Transverse colon (tissue), 4 donors: ENCODE measurements at regions not wholly inside any gene's neighbourhood (a gene's known extent, or its start where the extent isn't known, plus 50 kb on each side); places are given as distances from the start of the nearest gene placed in this dataset.

Experiments used
- DNase-seq: peaks from one replicate; pipeline ENCODE4 v3.0.0-alpha.2; 2019
- H3K27ac ChIP-seq, 4 donors: fragments of 200-600 bp; sonication (generic); 2 replicates each; pipeline ENCODE4 v1.5.1; 2016 to 2018; ENCODE audit warnings: inconsistent platforms in 4 of 4
- H3K27me3 ChIP-seq: fragments of 200-600 bp; sonication (generic); 2 replicates; pipeline ENCODE4 v1.5.1; 2017; ENCODE audit warnings: inconsistent platforms
- H3K36me3 ChIP-seq, 4 donors: fragments of 200-600 bp; sonication (generic); 2 replicates each; pipeline ENCODE4 v1.5.1; 2017 to 2019; ENCODE audit warnings: inconsistent platforms in 4 of 4
- H3K4me1 ChIP-seq, 4 donors: fragments of 200-600 bp; sonication (generic); 2 replicates each; pipeline ENCODE4 v1.5.1; 2017 to 2020; ENCODE audit warnings: inconsistent platforms in 4 of 4
- H3K4me3 ChIP-seq, 4 donors: fragments of 200-600 bp; sonication (generic); 1 replicate in 1 of 4; 2 replicates in 3 of 4; pipeline versions ENCODE4 v1.5.1 to v1.6.1; 2017 to 2019; ENCODE audit warnings: inconsistent platforms in 4 of 4
- H3K9me3 ChIP-seq, 2 donors: fragments of 200-600 bp; sonication (generic); 2 replicates each; pipeline ENCODE4 v1.5.1; 2017 to 2019; ENCODE audit warnings: inconsistent platforms in 2 of 2
- CTCF ChIP-seq, 5 experiments: fragments of 200-600 bp in 3 of 5; fragments of 450-650 bp in 2 of 5; sonication (generic) in 3 of 5; IDR thresholded peaks; 1 replicate in 2 of 5; 2 replicates in 3 of 5; pipeline ENCODE4 v1.5.1; 2016 to 2017; ENCODE audit warnings: antibody characterized with exemption in 5 of 5, inconsistent platforms in 3 of 5, mild to moderate bottlenecking in 2 of 5, moderate library complexity in 1 of 5
- EP300 ChIP-seq: sonication (generic); formaldehyde crosslinking; IDR thresholded peaks from one replicate; pipeline ENCODE4 v1.6.1; 2017; ENCODE audit warnings: antibody characterized with exemption, low read depth
- POLR2A ChIP-seq: fragments of 450-650 bp; IDR thresholded peaks from one replicate; pipeline ENCODE4 v1.6.1; 2016; ENCODE audit warnings: antibody characterized with exemption, mild to moderate bottlenecking, moderate library complexity
- POLR2AphosphoS5 ChIP-seq, 3 donors: sonication (generic); formaldehyde crosslinking; IDR thresholded peaks; one replicate each; pipeline ENCODE4 v1.6.1; 2016; ENCODE audit warnings: antibody characterized with exemption in 3 of 3
- WGBS, 2 donors: methylation state at CpG; one replicate each; pipeline ENCODE4 v1.1.5; 2018; ENCODE audit warnings: low coverage in 1 of 2; 5-methylcytosine and 5-hydroxymethylcytosine counted together
- in situ Hi-C, 4 donors: fragments of 200-750 bp; cut with MboI; loops; one replicate each; pipeline versions ENCODE4 v1.15.0 to v1.15.1; 2017; ENCODE audit warnings: low sequenced_read_pairs in 3 of 4, low pct_ligation_motif_present in 1 of 4, low pct_unique_long_range_greater_than_20kb in 1 of 4
- intact Hi-C: fragments of 100-400 bp; cut with DNase I; formaldehyde crosslinking; loops from one replicate; pipeline ENCODE4 v1.15.1; 2023; ENCODE audit warnings: low total_unique reads

GRCh38 chr17:52737071-52737470 lies 578.6 kb upstream of the CA10 start:
- intact Hi-C loops = no loop called here
- no peaks in the 10 kb centered on the region for H3K4me1 ChIP-seq
- 72 to 84% methylated on average over 3 of the region's 3 CpGs for WGBS, 2 donors
- H3K27ac ChIP-seq = no peak overlapping the region
- TF ChIP-seq POLR2AphosphoS5 (IDR thresholded peaks at IDR 0.05) (no peak), POLR2A (no peak), EP300 (no peak), CTCF (IDR thresholded peaks at IDR 0.05) (no peak)
- DNase-seq = no peak
- H3K27me3 ChIP-seq = no peaks in the 10 kb centered on the region
- H3K4me3 ChIP-seq = no peak overlapping the region
- no peaks in the 10 kb centered on the region for H3K9me3 ChIP-seq
- no peaks in the 10 kb centered on the region for H3K36me3 ChIP-seq
- in situ Hi-C loops = no loop called here

GRCh38 chr17:52732841-52733240 lies 574.3 kb upstream of the CA10 start:
- in situ Hi-C loops = no loop called here
- no peaks in the 10 kb centered on the region for H3K9me3 ChIP-seq
- H3K4me3 ChIP-seq = no peak overlapping the region
- H3K36me3 ChIP-seq = no peaks in the 10 kb centered on the region
- no peak for DNase-seq
- 48 to 83% methylated on average over 1 of the region's 1 CpG for WGBS, 2 donors
- intact Hi-C loops = no loop called here
- H3K27me3 ChIP-seq = no peaks in the 10 kb centered on the region
- TF ChIP-seq POLR2AphosphoS5 (IDR thresholded peaks at IDR 0.05) = no peak
- TF ChIP-seq EP300 = no peak
- TF ChIP-seq POLR2A = no peak
- no peak for TF ChIP-seq CTCF (IDR thresholded peaks at IDR 0.05)
- H3K27ac ChIP-seq = no peak overlapping the region
- H3K4me1 ChIP-seq = no peaks in the 10 kb centered on the region

DNA sequence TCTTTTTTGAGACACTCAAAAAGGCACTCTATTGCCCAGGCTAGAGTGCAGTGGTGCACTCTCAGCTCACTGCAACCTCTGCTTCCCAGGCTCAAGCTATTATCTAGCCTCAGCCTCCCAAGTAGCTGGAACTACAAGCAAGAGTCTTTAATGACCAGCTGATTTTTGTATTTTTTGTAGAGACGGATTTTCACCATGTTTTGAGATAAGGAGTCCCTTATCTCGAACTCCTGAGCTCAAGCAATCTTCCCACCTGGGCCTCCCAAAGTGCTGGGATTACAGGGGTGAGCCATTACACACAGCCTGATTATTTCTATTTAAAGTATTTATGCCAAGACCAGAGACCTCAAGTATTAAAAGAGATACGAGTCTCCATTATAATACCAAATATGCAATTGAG lies 566.1 kb upstream of the CA10 start:
- no peaks in the 10 kb centered on the region for H3K9me3 ChIP-seq
- no peaks in the 10 kb centered on the region for H3K27me3 ChIP-seq
- intact Hi-C loops (no loop called here), in situ Hi-C loops (loop anchor here in 1 of 4 donors (25.0 kb wide), 1 partner anchor 88 kb away; no protein-coding TSS in a partner anchor)
- 77 to 84% methylated on average over 2 to 3 of the region's 3 CpGs for WGBS, 2 donors
- no peak for TF ChIP-seq POLR2AphosphoS5 (IDR thresholded peaks at IDR 0.05)
- TF ChIP-seq CTCF (IDR thresholded peaks at IDR 0.05) = no peak
- TF ChIP-seq EP300 = no peak
- no peak for TF ChIP-seq POLR2A
- no peak for DNase-seq
- no peak overlapping the region for H3K4me3 ChIP-seq
- no peaks in the 10 kb centered on the region for H3K36me3 ChIP-seq
- H3K4me1 ChIP-seq = no peaks in the 10 kb centered on the region
- no peak overlapping the region for H3K27ac ChIP-seq

DNA sequence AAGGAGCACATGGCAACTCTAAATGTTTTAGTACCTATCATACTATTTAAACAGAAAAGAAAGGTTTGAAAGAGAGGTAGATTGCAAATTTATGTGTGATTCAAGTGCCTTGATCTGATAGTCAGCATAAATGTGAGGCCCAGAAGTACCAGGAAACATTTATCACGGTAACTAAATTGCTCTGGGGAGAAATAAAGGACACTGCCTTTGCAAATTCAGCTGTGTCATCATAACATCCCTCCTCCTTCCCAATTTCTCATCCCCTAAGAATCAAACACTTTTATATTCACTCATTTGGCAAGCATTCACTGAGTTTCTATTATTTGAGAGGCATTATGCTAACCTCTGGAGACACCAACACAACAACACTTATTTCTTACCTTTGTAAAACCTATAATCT lies 563.4 kb upstream of the CA10 start:
- H3K4me1 ChIP-seq = no peaks in the 10 kb centered on the region
- H3K36me3 ChIP-seq = no peaks in the 10 kb centered on the region
- TF ChIP-seq CTCF (IDR thresholded peaks at IDR 0.05) = no peak
- TF ChIP-seq POLR2A = no peak
- no peak for TF ChIP-seq EP300
- TF ChIP-seq POLR2AphosphoS5 (IDR thresholded peaks at IDR 0.05) = no peak
- no peaks in the 10 kb centered on the region for H3K9me3 ChIP-seq
- DNase-seq = no peak
- H3K27ac ChIP-seq = no peak overlapping the region
- no peak overlapping the region for H3K4me3 ChIP-seq
- no peaks in the 10 kb centered on the region for H3K27me3 ChIP-seq
- intact Hi-C loops (no loop called here), in situ Hi-C loops (loop anchor here in 1 of 4 donors (25.0 kb wide), 1 partner anchor 90 kb away; no protein-coding TSS in a partner anchor)
- WGBS, 2 donors = 29 to 39% methylated on average over 1 of the region's 1 CpG
